ENCODE measurements at regions not wholly inside any gene's neighbourhood (a gene's known extent, or its start where the extent isn't known, plus 50 kb on each side); places are given as distances from the start of the nearest gene placed in this dataset.
"Not testable (repeated sequence)": the region's sequence is repeated elsewhere in the genome, so short reads cannot be mapped to it uniquely, and the experiment has no call there.

GRCh38 chr18:1026930-1027329 lies 122.3 kb downstream of the ADCYAP1 start:
- Mint-ChIP-seq H3K4me1 (no peaks in the 10 kb centered on the region), H3K9me3 (peaks cover 7 to 47% (median 11%) of the 10 kb centered on the region in 9 donors), H3K27me3 (peaks cover 0 to 5% (median 0%) of the 10 kb centered on the region in 5 donors), H3K27ac (no peak overlapping the region), H3K36me3 (no peaks in the 10 kb centered on the region), H3K4me3 (no peak overlapping the region)
- no peak for DNase-seq
- POLR2A ChIA-PET = no interaction called here
- no peak for ATAC-seq

- H3K27me3 Mint-ChIP-seq = peaks cover 0 to 11% (median 3%) of the 10 kb centered on the region in 5 donors
- DNase-seq, H3K4me1 Mint-ChIP-seq, POLR2A ChIA-PET, ATAC-seq, H3K36me3 Mint-ChIP-seq, H3K27ac Mint-ChIP-seq, H3K4me3 Mint-ChIP-seq: not testable (repeated sequence)
- peaks cover 0 to 38% (median 15%) of the 10 kb centered on the region in 9 donors for H3K9me3 Mint-ChIP-seq
Observed at GRCh38 chr18:1033092-1033491, 128.4 kb downstream of the ADCYAP1 start.

- Mint-ChIP-seq H3K9me3 (peaks cover 0 to 26% (median 10%) of the 10 kb centered on the region in 9 donors), H3K4me1 (no peaks in the 10 kb centered on the region), H3K36me3 (no peaks in the 10 kb centered on the region), H3K27me3 (peaks cover 2 to 20% (median 10%) of the 10 kb centered on the region in 5 donors), H3K4me3 (no peak overlapping the region), H3K27ac (no peak overlapping the region)
- POLR2A ChIA-PET = no interaction called here
- no peak for ATAC-seq
- no peak for DNase-seq
Observed at GRCh38 chr18:1034971-1035370, 130.3 kb downstream of the ADCYAP1 start.

- peaks cover 3 to 22% (median 8%) of the 10 kb centered on the region in 9 donors for H3K9me3 Mint-ChIP-seq
- H3K4me3 Mint-ChIP-seq = no peak overlapping the region
- H3K27ac Mint-ChIP-seq = no peak overlapping the region
- ATAC-seq = no peak
- peaks cover 2 to 20% (median 10%) of the 10 kb centered on the region in 5 donors for H3K27me3 Mint-ChIP-seq
- no peak for DNase-seq
- POLR2A ChIA-PET = no interaction called here
- H3K4me1 Mint-ChIP-seq = no peaks in the 10 kb centered on the region
- no peaks in the 10 kb centered on the region for H3K36me3 Mint-ChIP-seq
Observed at GRCh38 chr18:1036926-1037325, 132.3 kb downstream of the ADCYAP1 start.

GRCh38 chr18:1037776-1038175 lies 133.1 kb downstream of the ADCYAP1 start:
- DNase-seq = no peak
- no peak overlapping the region for H3K27ac Mint-ChIP-seq
- H3K4me1 Mint-ChIP-seq = no peaks in the 10 kb centered on the region
- ATAC-seq = no peak
- no peaks in the 10 kb centered on the region for H3K36me3 Mint-ChIP-seq
- peaks cover 2 to 18% (median 10%) of the 10 kb centered on the region in 5 donors for H3K27me3 Mint-ChIP-seq
- POLR2A ChIA-PET = no interaction called here
- H3K4me3 Mint-ChIP-seq = no peak overlapping the region
- H3K9me3 Mint-ChIP-seq = peaks cover 4 to 17% (median 10%) of the 10 kb centered on the region in 9 donors

GRCh38 chr18:1039421-1039820 lies 134.8 kb downstream of the ADCYAP1 start:
- H3K27me3 Mint-ChIP-seq = peaks cover 2 to 16% (median 10%) of the 10 kb centered on the region in 5 donors
- no peak overlapping the region for H3K27ac Mint-ChIP-seq
- DNase-seq (no peak), ATAC-seq (no peak)
- H3K4me3 Mint-ChIP-seq = no peak overlapping the region
- no peaks in the 10 kb centered on the region for H3K36me3 Mint-ChIP-seq
- POLR2A ChIA-PET = no interaction called here
- no peaks in the 10 kb centered on the region for H3K4me1 Mint-ChIP-seq
- peaks cover 0 to 23% (median 10%) of the 10 kb centered on the region in 9 donors for H3K9me3 Mint-ChIP-seq

GRCh38 chr18:1043039-1043438 lies 138.4 kb downstream of the ADCYAP1 start:
- peaks cover 2 to 16% (median 5%) of the 10 kb centered on the region in 5 donors for H3K27me3 Mint-ChIP-seq
- H3K36me3 Mint-ChIP-seq, H3K4me3 Mint-ChIP-seq, ATAC-seq, DNase-seq, H3K4me1 Mint-ChIP-seq, H3K27ac Mint-ChIP-seq, POLR2A ChIA-PET: not testable (repeated sequence)
- peaks cover 2 to 23% (median 10%) of the 10 kb centered on the region in 9 donors for H3K9me3 Mint-ChIP-seq

- Mint-ChIP-seq H3K4me1 (no peaks in the 10 kb centered on the region), H3K27ac (no peak overlapping the region), H3K27me3 (peaks cover 0 to 3% (median 0%) of the 10 kb centered on the region in 5 donors), H3K36me3 (no peaks in the 10 kb centered on the region), H3K4me3 (no peak overlapping the region), H3K9me3 (peaks cover 0 to 23% (median 10%) of the 10 kb centered on the region in 9 donors)
- POLR2A ChIA-PET = no interaction called here
- no peak for ATAC-seq
- no peak for DNase-seq
Observed at GRCh38 chr18:1045658-1046057, 141.0 kb downstream of the ADCYAP1 start.

GRCh38 chr18:1047406-1047805 lies 142.7 kb downstream of the ADCYAP1 start:
- Mint-ChIP-seq H3K9me3 (peaks cover 0 to 16% (median 2%) of the 10 kb centered on the region in 9 donors), H3K4me3 (no peak overlapping the region), H3K27ac (no peak overlapping the region), H3K4me1 (no peaks in the 10 kb centered on the region), H3K36me3 (no peaks in the 10 kb centered on the region), H3K27me3 (peaks cover 0 to 3% (median 0%) of the 10 kb centered on the region in 5 donors)
- ATAC-seq (no peak), DNase-seq (no peak)
- POLR2A ChIA-PET = no interaction called here

GRCh38 chr18:1048032-1048431 lies 143.4 kb downstream of the ADCYAP1 start:
- no peak for ATAC-seq
- H3K4me1 Mint-ChIP-seq = no peaks in the 10 kb centered on the region
- no peak overlapping the region for H3K27ac Mint-ChIP-seq
- peaks cover 0 to 3% (median 0%) of the 10 kb centered on the region in 5 donors for H3K27me3 Mint-ChIP-seq
- no peak overlapping the region for H3K4me3 Mint-ChIP-seq
- POLR2A ChIA-PET = no interaction called here
- peaks cover 0 to 10% (median 0%) of the 10 kb centered on the region in 9 donors for H3K9me3 Mint-ChIP-seq
- no peak for DNase-seq
- H3K36me3 Mint-ChIP-seq = no peaks in the 10 kb centered on the region

- no peak overlapping the region for H3K27ac Mint-ChIP-seq
- H3K4me1 Mint-ChIP-seq = no peaks in the 10 kb centered on the region
Observed at GRCh38 chr18:1049173-1049572, 144.5 kb downstream of the ADCYAP1 start.

GRCh38 chr18:1050012-1050657 lies 145.5 kb downstream of the ADCYAP1 start:
- Mint-ChIP-seq H3K4me3 (no peak overlapping the region), H3K36me3 (no peaks in the 10 kb centered on the region), H3K4me1 (no peaks in the 10 kb centered on the region), H3K9me3 (peaks cover 0 to 2% (median 0%) of the 10 kb centered on the region in 9 donors), H3K27ac (peak overlapping the region in 1 of 10 donors; percentile 73), H3K27me3 (no peaks in the 10 kb centered on the region)
- ATAC-seq (no peak), DNase-seq (no peak)
- POLR2A ChIA-PET = no interaction called here

More at GRCh38 chr18:1049173-1049572, 144.5 kb downstream of the ADCYAP1 start:
- Mint-ChIP-seq H3K36me3 (no peaks in the 10 kb centered on the region), H3K27me3 (peaks cover 0 to 3% (median 0%) of the 10 kb centered on the region in 5 donors), H3K4me3 (no peak overlapping the region), H3K9me3 (peaks cover 0 to 2% (median 0%) of the 10 kb centered on the region in 9 donors)
- DNase-seq (no peak), ATAC-seq (no peak)
- POLR2A ChIA-PET = no interaction called here

- ATAC-seq (no peak), DNase-seq (no peak)
- POLR2A ChIA-PET = no interaction called here
- Mint-ChIP-seq H3K36me3 (no peaks in the 10 kb centered on the region), H3K27ac (no peak overlapping the region), H3K27me3 (no peaks in the 10 kb centered on the region), H3K4me3 (no peak overlapping the region), H3K9me3 (peaks cover 0 to 9% (median 4%) of the 10 kb centered on the region in 9 donors), H3K4me1 (no peaks in the 10 kb centered on the region)
Observed at GRCh38 chr18:1052301-1052700, 147.6 kb downstream of the ADCYAP1 start.
